HEK293T (cell line): ENCODE measurements at regions not wholly inside any gene's neighbourhood (a gene's known extent, or its start where the extent isn't known, plus 50 kb on each side); places are given as distances from the start of the nearest gene placed in this dataset.

ENCODE experiments used
- CTCF ChIA-PET: fragments of 350-600 bp; formaldehyde crosslinking; extraction: SDS; loops from one replicate; lab custom pipeline; 2021; ENCODE audit warnings: antibody characterized with exemption, inconsistent platforms; lab: Yijun Ruan, JAX
- POLR2A ChIA-PET: fragments of 350-600 bp; formaldehyde crosslinking; extraction: SDS; loops from one replicate; lab custom pipeline; 2020; ENCODE audit warnings: antibody characterized with exemption, inconsistent platforms; lab: Yijun Ruan, JAX
- DNase-seq: peaks from one replicate; pipeline ENCODE4 v3.0.0; 2012; ENCODE audit warnings: mixed read lengths; ENCODE audit errors: extremely low spot score
- ARNT ChIP-seq: fragments of 450-650 bp; IDR thresholded peaks from 2 replicates; pipeline ENCODE4 v1.6.1; 2017; ENCODE audit warnings: mild to moderate bottlenecking
- BHLHE40 ChIP-seq: fragments of 450-650 bp; IDR thresholded peaks from 2 replicates; pipeline ENCODE4 v1.6.1; 2016; ENCODE audit warnings: mild to moderate bottlenecking, moderate library complexity, borderline replicate concordance
- CTBP1 ChIP-seq: fragments of 450-650 bp; IDR thresholded peaks from 2 replicates; pipeline ENCODE4 v1.6.1; 2016; ENCODE audit warnings: borderline replicate concordance
- ELF4 ChIP-seq: fragments of 450-650 bp; IDR thresholded peaks from 2 replicates; pipeline ENCODE4 v1.6.1; 2017; ENCODE audit warnings: antibody characterized with exemption
- FOXA1 ChIP-seq: fragments of 450-650 bp; IDR thresholded peaks from 2 replicates; pipeline ENCODE4 v1.6.1; 2016; ENCODE audit warnings: mild to moderate bottlenecking
- FOXK2 ChIP-seq: fragments of 450-650 bp; IDR thresholded peaks from 2 replicates; pipeline ENCODE4 v1.6.1; 2016; ENCODE audit warnings: mild to moderate bottlenecking
- FOXM1 ChIP-seq: fragments of 450-650 bp; IDR thresholded peaks from 2 replicates; pipeline ENCODE4 v1.6.1; 2017; ENCODE audit warnings: mild to moderate bottlenecking, borderline replicate concordance
- HDGF ChIP-seq: fragments of 450-650 bp; IDR thresholded peaks from 2 replicates; pipeline ENCODE4 v1.6.1; 2017; ENCODE audit warnings: antibody characterized with exemption, borderline replicate concordance
- L3MBTL2 ChIP-seq: fragments of 450-650 bp; conservative IDR thresholded peaks from 2 replicates; pipeline ENCODE4 v1.6.1; 2016; ENCODE audit warnings: mild to moderate bottlenecking
- LEF1 ChIP-seq: fragments of 450-650 bp; IDR thresholded peaks from 2 replicates; pipeline ENCODE4 v1.6.1; 2017; ENCODE audit warnings: mild to moderate bottlenecking, borderline replicate concordance
- NFRKB ChIP-seq: fragments of 450-650 bp; IDR thresholded peaks from 2 replicates; pipeline ENCODE4 v1.6.1; 2016; ENCODE audit warnings: mild to moderate bottlenecking, moderate library complexity
- PKNOX1 ChIP-seq: fragments of 450-650 bp; IDR thresholded peaks from 2 replicates; pipeline ENCODE4 v1.6.1; 2016
- SP1 ChIP-seq: fragments of 450-650 bp; IDR thresholded peaks from 2 replicates; pipeline ENCODE4 v1.6.1; 2017
- SUZ12 ChIP-seq: fragments of 450-650 bp; IDR thresholded peaks from 2 replicates; pipeline ENCODE4 v1.6.1; 2016; ENCODE audit warnings: mild to moderate bottlenecking
- TARDBP ChIP-seq: fragments of 450-650 bp; IDR thresholded peaks from 2 replicates; pipeline ENCODE4 v1.6.1; 2016
- ZNF384 ChIP-seq: fragments of 450-650 bp; IDR thresholded peaks from 2 replicates; pipeline ENCODE4 v1.6.1; 2016

GRCh38 chr2:128717758-128718710, 399.4 kb upstream of the HS6ST1 start:
- DNase-seq = no peak
- ChIA-PET CTCF (no interaction called here), POLR2A (no interaction called here)
- TF ChIP-seq ARNT = no peak
- TF ChIP-seq PKNOX1 = no peak
- TF ChIP-seq HDGF = no peak
- no peak for TF ChIP-seq CTBP1
- TF ChIP-seq NFRKB = no peak
- no peak for TF ChIP-seq FOXM1
- no peak for TF ChIP-seq TARDBP
- TF ChIP-seq BHLHE40 = no peak
- no peak for TF ChIP-seq LEF1
- no peak for TF ChIP-seq ZNF384
- TF ChIP-seq SUZ12 = no peak
- no peak for TF ChIP-seq FOXA1
- TF ChIP-seq L3MBTL2 = no peak
- no peak for TF ChIP-seq FOXK2
- no peak for TF ChIP-seq SP1
- no peak for TF ChIP-seq ELF4

GRCh38 chr2:128720080-128721022, 401.7 kb upstream of the HS6ST1 start:
- TF ChIP-seq LEF1 (no peak), L3MBTL2 (0 out of 2 replicates have a peak, but pooled peaks have one; percentile 21), ZNF384 (no peak)
- DNase-seq = no peak
- POLR2A ChIA-PET = no interaction called here
- CTCF ChIA-PET = no interaction called here

- DNase-seq = no peak
- POLR2A ChIA-PET = no interaction called here
- TF ChIP-seq FOXK2 (no peak), LEF1 (no peak)
- CTCF ChIA-PET = no interaction called here
These were observed 402.4 kb upstream of the HS6ST1 start for GRCh38 chr2:128721096-128721495.

- no peak for TF ChIP-seq FOXA1
- no peak for TF ChIP-seq HDGF
- TF ChIP-seq BHLHE40 = no peak
- TF ChIP-seq FOXK2 = no peak
- no peak for TF ChIP-seq ARNT
- TF ChIP-seq CTBP1 = no peak
- no peak for TF ChIP-seq SP1
- TF ChIP-seq ZNF384 = no peak
- no peak for TF ChIP-seq PKNOX1
- TF ChIP-seq FOXM1 = no peak
- TF ChIP-seq L3MBTL2 = no peak
- no peak for TF ChIP-seq TARDBP
- CTCF ChIA-PET = no interaction called here
- POLR2A ChIA-PET = no interaction called here
- DNase-seq = no peak
These were observed 403.8 kb upstream of the HS6ST1 start for GRCh38 chr2:128722489-128722888.

- TF ChIP-seq FOXK2 = no peak
- no peak for TF ChIP-seq BHLHE40
- TF ChIP-seq CTBP1 = no peak
- no peak for TF ChIP-seq TARDBP
- TF ChIP-seq LEF1 = no peak
- TF ChIP-seq SUZ12 = no peak
- TF ChIP-seq FOXM1 = no peak
- TF ChIP-seq FOXA1 = no peak
- TF ChIP-seq HDGF = no peak
- no peak for TF ChIP-seq L3MBTL2
- no peak for TF ChIP-seq ZNF384
- no peak for TF ChIP-seq PKNOX1
- TF ChIP-seq SP1 = no peak
- no peak for TF ChIP-seq NFRKB
- no peak for TF ChIP-seq ARNT
- TF ChIP-seq ELF4 = no peak
- DNase-seq = no peak
- ChIA-PET POLR2A (no interaction called here), CTCF (no interaction called here)
These were observed 405.9 kb upstream of the HS6ST1 start for GRCh38 chr2:128724547-128724946.

GRCh38 chr2:128724972-128725371, 406.3 kb upstream of the HS6ST1 start:
- POLR2A ChIA-PET = no interaction called here
- no peak for DNase-seq
- CTCF ChIA-PET = no interaction called here
- TF ChIP-seq SP1 (no peak), SUZ12 (no peak), BHLHE40 (no peak), ARNT (no peak), CTBP1 (no peak), ELF4 (no peak), L3MBTL2 (no peak), LEF1 (no peak)
